ENCODE measurements at regions not wholly inside any gene's neighbourhood (a gene's known extent, or its start where the extent isn't known, plus 50 kb on each side); places are given as distances from the start of the nearest gene placed in this dataset.
A peak's percentile ranks its signal among the peaks of the same experiment; 100 is the strongest.
"Not testable (repeated sequence)": the region's sequence is repeated elsewhere in the genome, so short reads cannot be mapped to it uniquely, and the experiment has no call there.

DNA sequence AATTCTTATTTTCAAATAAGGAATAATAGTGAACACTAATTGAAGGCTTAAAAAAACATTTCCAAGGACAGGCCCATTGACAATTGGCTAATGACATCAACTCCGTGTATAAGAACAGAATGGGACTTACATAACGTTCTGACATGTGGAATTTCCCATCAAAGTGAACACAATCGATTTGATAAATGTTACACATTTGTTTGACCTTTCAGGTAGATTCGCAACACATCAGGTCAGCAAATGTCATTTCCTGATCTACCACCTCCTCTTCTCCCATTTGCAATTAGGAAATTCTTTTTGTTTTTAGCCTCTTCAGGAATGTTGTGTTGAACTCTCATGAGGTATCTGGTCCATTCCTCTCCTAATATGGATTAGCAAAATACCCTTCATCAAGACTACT, 292.9 kb upstream of the SLC14A2 start:
- no peak for DNase-seq

DNA sequence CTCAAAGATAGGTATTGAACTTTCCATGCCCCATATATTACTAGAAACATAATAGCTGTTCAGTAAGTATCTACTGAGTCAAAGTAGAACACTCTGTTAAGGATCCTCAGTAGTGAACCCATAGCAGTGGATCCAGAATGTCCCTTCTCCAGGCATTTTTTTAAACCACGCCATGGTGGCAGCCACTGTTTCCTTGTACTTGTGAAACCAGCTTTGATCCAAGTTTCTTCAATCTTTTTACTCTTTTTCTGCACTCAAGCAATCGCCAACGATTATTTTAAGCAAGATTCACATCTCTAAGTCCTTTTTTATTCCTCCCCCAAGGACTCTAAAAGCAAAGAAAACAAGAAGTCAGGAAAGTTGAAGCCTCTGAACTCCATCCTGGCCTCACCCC, 291.2 kb upstream of the SLC14A2 start:
- DNase-seq: no peak

DNA sequence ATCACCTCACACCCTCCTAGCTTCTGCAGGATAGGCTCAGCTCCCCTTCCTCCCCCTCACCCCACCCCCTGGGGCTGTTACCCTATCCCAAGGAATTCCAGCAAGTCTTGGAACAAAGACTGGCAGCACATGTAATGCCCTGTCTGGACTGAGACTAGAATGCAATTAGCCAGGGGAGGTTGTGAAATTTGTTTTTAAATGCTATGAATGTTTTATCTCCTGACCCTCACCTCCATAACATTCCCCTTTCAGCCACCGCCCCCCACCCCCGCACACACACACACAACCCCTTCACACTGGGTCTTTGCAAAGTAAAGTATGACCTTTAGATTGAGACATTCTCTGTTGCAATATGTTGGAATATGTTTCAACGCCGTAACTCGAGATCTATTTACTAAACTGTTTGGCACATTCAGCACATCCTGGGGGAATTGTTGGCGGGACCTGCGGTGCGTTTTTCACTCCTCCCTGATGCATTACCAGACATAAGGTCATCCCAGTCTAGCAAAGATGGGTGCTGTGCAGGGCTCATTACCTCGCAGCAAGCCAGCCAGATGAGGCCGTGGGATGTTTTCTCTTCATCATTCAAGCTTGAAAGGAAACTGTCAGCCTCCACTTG, 290.7 kb upstream of the SLC14A2 start:
- DNase-seq: peak in 1 of 2 experiments; percentile 28

DNA sequence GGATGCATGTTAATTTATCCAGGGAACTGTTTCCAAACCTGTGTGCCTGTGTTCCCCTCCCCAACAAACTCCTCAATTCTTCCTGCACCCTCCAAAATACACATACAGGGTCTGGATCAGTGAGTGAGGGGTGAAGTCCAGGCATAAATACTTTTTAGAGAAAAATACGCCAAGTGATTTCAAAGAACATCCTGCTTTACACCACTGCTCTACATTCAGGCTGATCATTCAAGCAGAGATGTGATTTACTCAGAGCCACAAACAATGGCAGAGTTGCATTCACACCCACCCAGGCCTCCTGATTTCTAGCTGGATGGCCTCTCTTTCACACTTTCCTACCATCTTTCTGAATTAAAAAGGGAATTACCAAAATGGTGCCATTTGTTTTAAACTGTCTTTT, 289.5 kb upstream of the SLC14A2 start:
- DNase-seq: no peak

DNA sequence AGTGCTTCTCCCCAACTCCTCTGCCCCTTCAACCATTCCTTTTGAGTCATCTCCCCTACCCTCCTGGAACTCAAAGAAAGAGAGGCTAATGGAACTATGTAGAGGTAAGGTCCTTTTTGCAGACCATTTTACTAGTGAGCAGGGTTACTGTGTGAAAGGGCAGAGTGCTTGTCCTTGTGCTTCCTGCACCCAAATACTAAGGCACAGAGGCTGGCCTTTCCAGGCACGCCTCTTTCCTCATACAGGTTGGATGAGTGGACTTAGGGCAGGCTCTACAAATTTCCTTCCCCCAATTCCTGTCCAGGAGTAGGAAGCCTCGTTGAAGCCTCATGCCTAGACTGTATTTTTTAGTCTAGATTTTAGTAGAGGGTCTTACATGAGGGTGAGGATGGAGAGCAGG, 288.8 kb upstream of the SLC14A2 start:
- DNase-seq: no peak

DNA sequence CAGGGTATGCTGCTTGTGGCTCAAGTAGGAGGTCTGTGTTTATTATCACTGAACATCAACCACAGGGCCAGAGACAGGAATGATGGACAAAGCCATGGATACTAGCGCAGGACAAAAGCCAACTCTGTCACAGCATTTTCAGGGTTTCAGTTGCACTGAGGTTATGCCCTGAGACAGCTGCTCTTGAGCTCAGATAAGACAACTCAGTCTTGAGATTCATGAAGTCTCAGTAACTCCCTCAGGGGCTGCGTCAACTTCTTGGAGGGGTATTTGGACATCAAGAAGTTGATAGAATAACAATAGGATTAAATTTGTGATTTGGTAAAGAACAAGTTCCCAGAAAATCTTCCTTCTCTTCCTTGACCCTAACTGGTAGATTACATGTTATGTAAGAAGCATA, 287.0 kb upstream of the SLC14A2 start:
- DNase-seq: no peak

DNA sequence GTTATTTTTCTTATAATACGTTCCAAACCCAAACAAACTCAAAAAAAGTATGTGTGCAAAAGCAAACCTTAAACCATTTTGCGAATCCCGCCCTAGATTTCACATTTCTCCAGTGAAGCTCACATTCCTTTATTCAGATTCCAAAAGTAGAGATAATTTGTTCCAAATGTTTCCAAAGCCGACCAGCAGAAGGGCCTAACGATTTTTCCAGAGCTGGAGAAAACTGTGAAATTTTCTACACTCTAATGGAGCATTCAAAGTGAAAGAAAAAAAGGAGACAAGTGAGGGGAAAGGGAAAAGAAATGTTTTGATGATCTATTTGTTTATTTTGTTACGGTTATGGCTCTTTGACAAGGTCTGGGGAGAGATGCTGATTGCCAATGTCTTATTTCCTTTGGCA, 286.5 kb upstream of the SLC14A2 start:
- DNase-seq: no peak

DNA sequence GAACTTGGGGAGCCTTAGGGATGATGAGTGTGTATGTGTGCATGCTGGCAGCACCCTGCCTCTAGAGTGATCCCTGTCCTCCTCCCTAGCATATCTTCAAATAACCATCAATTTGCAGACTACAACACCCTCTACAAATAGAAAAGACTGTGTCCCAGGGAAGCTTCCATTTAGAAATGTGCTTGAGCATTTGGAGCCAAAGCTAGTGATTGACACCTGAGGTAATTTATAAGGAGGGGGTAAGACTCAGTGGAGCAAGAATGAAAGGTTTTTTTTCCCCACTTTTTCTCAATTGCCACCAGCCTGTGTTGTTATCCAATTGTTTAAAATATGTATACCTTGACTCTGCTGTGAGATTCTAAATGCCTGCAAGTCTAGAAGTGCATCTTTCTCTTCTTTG, 286.0 kb upstream of the SLC14A2 start:
- no peak for DNase-seq

DNA sequence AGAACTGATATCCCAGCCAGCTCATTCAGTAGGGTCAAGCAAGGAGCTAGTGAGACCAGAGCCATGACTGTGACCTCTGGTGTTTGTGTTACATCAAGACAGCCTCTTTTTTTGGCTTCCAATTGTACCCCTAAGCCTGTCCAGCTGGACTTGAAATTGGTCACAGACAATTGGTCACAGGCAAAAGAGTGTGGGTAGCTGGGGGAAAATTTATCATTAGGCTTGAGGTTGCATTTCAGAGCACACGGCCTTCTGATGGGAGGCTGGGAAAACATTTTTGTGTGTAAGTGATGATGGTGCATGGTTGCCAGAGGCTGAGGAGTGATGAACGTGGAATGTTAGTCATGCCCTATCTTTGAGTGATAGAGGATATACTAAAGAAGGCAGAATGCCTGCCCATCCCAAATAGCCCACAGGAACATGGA, 285.1 kb upstream of the SLC14A2 start:
- DNase-seq: no peak

DNA sequence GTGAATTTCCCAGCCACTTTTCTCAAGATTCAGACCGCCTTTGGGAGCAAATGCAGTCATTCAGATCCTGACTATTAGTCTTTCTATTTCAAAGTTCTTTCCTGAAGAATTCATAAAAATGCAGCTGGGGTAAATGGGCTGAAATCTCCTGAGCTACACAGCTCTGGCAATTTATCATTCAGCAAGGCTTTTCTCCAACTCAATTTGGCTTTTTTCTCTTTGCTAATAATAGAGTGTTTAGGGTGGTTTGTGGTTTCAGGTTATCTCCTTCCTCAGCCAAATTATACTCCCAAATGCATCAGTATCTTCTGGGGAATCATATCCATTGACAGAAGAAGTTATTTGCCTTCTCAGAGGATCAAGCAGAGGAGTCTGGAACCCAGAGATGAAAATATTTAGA, 282.4 kb upstream of the SLC14A2 start:
- no peak for DNase-seq

DNA sequence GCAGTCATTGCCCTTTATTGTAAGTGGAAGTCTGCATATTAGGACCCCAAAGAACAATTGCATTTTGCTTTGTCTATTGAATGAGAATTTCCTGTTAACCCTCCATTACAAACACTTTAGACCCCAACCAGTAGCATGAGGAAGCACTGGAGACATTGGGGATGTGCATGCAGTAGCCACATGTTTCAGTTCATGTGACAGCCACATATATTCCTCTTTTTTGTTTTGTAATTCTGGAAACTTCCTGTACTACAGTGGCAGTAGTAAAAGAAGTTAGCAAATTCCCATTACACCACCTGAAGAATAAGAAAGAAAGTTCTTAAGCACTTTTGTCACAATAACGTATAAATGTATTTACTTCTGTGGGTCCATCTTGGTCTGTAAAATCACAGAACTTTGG, 281.1 kb upstream of the SLC14A2 start:
- no peak for DNase-seq

DNA sequence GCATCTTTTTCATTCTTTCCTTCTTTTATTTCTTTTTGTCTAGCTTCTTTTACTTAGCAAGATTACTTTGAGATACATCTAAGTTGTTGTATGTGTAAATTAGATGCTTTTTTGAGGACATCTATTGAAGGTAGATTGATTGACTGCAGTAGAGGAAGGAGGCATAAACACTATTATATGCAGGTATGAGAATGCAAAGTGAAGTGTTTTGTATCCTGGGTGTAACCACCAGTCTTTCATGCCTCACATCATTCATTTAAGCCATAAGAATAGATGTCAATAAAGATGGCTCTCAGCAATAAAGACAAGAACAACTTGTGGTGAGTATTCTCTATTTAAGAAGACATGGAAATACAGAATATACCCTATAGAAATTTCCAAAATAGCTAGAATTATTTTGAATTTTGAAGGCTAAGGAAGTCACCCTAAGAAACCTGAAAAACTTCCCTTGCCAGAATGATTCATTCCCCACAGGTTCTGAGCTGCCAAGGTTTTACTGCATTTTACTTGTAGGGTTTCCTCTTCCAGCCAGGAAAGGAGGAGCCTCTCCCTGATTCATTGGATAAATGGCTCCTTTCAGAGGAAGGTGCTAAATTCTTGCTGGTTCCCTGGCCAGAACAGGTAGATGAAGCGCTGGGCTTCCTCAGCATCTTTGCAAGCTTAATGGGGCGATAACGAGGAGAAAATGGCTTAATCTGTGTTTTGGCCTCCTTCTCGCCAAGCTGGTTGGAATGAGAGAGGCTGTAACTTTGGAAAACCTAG, 279.8 kb upstream of the SLC14A2 start:
- DNase-seq: no peak

DNA sequence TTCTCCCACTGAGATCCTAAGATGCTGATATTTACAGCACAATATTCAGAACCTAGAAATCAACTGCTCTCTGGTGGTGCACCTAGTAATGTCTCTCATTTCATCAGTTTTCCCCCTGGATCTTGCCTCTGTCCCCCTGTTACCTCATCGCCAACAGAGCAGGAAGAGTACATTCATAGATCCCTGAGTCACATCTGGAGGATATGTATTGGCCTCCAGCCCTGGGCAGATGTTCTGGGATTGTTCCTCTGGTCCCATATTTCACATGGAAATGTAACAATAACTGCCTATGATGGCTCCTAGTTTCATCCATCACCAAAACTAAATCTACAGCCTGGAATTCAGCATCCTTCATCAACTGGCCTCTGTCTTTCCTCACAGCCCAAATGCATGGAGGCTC, 278.8 kb upstream of the SLC14A2 start:
- DNase-seq: no peak

DNA sequence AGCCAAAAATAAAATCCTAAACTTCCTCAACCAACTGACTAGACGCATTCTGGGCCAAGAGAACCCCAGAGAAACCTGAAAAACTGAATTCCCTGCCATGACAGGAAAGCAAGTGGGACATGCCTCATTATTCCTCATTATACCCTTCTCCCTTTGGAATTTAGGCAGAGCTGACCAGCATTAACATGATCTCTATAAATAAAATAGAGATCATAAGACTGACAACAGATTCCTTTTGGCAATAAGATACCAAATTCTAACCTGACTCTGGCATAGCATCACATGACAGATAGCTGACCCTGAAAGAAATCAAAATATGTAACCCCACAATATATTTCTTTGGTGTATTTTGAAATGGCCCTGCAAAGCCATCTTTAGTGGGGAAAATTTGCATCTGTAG, 277.8 kb upstream of the SLC14A2 start:
- DNase-seq: no peak

DNA sequence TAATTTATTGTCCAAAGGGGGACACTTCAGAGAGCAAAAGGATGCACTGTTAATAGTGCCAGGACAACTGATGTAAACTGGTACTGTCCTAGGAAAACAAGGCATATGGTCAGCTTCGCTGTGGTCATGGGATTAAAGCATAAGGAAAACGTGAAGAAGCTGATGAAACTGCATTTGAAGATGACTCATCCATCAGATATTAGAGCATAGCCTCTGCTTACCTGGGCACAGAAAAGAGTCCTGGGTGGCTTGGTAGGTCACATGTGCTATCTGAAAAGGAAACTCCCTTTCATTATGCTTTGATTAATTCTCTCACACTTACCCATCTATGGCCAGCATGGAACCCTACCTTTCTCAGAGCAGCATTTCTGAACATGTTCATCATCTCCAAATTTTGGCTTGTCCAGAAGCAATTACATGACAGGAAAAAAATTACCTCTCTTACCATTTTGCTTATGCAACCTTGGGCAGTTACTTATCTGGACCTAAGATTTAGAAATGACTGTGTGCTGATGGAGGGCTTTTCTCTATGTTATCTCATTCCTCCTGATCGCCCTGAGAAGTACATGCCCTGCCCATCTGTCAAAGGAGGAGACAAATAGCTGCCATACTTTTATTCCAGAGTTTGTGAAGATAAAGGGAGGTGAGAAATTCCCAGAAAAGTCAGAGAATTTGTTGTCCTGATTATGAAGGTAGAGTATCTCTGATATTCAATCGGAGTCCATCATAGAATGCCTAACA, 275.3 kb upstream of the SLC14A2 start:
- DNase-seq: no peak

DNA sequence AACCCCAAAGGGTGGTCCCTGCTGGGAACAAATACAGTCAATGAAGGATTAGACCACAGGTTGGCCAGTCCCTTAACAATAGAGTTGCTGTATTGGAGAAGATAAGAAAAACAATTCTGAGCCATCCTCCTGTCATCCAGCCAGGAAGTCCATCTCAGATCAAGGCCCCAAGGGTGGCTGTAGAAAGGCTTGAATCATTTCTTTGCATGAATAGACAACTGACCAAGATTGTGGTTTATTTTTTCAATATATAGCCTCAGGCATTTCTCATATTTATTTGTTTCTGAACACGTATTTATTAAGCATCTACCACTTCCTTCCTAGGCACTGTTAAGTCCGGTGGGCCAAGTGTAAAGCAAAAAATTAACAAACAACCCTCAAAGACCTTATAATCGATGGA, 274.4 kb upstream of the SLC14A2 start:
- no peak for DNase-seq

DNA sequence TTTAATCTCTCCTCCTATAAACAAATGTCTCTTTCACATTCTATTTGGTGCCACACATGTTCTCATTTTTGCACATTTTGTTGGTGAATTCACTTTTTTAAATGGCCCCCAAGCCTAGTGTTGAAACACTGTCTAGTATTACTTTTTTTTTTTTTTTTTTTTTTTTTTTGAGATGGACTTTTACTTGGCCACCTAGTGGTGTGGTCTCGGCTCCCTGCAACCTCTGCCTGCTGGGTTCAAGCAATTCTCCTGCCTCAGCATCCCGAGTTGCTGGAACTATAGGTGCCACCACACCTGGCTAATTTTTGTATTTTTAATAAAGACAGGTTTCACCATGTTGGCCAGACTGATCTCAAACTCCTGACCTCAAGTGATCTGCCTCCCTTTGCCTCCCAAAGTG, 273.8 kb upstream of the SLC14A2 start:
- DNase-seq: no peak

DNA sequence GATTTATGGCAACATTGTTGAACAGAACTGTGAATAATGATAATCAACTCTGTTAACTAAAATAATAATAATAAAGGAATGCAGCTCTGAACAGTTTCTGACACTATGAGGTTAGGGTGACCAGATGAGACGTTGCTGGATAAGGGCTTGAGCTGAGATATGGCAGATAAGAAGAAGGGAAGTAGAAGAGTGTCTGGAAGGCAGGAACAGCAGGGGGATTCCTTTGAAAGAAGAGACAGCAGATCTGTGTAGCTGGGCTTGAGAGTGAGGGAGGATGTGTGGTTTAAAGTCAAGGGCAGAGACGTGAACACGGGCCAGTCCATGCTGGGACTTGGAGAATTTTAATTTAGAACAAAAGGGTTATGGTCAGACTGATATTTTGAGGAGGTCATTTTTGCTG, 273.1 kb upstream of the SLC14A2 start:
- DNase-seq: no peak

DNA sequence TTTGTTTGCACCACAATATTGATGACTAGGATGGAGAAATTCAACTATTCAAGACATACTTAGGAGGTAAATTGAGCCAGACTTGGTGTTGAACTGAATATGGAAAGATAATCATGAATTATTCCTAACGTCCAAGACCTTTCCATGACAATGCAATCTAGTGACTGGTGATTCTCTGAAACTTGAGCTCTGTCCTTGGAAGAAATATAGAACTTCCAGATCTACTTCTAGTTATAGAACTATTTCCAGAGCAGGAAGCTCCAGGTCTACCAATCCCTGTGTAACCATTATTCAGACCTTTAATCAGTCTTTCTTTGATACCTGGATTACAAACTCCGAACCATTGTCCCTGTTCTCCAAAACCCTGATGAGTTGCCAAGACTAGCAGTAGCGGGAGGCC, 272.6 kb upstream of the SLC14A2 start:
- no peak for DNase-seq

DNA sequence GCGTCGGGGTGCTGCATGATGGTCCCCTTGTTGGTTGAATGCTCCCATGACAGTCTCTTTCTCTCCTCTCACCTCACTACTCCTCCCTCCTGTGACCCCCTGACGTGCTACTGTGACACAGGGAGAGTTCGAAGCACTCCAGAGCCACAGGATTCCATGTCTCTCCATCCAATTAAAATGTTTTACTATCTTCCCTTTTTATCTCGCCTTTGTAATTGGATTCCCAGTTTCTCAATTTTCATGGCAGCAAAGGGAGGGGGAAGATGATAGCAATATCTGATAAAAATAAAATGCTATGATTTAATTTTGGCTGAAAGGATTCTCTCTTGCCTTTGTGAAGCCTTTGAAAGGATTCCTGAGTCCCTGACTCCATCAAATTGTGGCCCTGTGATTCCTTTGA, 271.9 kb upstream of the SLC14A2 start:
- DNase-seq: no peak

DNA sequence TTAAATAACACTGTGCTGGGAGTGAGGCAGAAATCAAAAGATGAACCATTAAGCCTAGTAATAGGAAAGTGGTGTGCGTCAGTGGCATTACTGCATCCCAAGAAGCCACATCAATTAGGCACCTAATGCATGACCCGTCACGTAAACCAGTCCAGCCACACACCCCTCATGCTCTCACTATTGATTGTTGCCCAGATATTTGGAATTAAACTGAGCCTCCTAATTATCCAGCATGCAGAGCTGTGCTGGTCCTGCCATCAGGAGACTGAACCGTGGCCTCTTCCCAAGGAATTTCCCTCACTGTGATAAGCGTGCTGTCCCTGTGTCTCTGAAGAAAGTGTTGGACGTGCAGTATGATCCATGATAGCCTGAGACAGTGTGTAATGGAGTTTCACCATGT, 270.6 kb upstream of the SLC14A2 start:
- DNase-seq: not testable (repeated sequence)

DNA sequence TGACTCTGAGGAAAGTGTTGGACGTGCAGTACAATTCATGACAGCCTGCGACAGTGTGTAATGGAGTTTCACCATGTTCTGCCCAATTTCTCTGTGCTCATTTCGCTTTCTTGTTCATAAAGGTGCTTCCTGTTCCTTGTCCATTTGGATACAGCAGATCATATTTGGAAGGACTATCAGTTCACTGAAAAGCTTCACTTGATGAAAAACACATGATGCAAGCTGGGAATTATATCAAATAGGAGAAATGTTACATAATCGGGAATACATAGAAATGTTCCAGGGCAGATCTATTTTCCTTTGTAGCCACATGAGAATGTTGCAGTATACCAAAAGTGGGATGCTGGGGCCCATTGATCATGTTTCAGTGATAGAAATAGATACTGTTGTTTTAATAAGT, 266.3 kb upstream of the SLC14A2 start:
- no peak for DNase-seq

DNA sequence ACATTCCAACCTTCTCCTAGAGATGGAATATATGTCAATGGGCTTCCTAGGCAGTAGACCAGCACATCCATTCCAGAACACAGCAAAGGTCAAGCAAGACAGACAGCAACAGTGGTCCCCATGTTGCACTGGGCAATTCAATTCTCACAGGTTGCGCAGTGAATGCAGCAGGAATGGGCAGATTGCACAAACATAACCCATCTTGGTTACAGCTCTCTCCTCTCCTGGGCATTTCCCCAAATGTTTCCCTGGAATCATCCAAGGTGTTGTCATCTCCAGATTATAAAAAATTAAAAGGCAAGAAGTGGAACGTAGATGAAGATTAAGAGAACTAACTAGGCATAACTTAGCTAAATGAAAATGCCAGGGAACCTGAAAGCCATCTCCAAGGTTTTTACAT, 265.8 kb upstream of the SLC14A2 start:
- no peak for DNase-seq

DNA sequence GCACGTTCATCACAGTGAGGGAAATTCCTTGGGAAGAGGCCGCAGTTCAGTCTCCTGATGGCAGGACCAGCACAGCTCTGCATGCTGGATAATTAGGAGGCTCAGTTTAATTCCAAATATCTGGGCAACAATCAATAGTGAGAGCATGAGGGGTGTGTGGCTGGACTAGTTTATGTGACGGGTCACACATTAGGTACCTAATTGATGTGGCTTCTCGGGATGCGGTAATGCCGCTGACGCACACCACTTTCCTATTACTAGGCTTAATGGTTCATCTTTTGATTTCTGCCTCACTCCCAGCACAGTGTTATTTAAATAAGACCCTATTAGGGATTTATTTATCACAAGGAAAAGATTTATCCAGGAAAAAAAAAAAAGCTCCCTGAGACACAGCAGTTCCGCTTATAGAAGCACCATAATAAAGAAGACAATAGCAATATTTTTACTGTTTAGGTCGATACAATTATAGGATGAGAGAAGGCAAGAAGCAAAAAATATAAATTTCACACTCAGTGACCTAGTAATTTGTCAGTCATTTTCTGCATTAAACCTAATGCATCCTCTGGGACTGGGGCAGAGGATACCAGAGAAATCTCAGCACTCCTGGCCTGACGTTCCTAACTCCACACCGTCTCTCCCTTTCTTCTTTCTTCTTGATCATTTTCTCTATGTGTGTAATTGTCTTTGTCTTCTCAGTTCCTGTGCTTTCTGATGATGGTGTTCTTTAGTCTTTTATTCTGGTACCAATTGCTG, 264.7 kb upstream of the SLC14A2 start:
- DNase-seq: no peak

Data from NCI-H1930 (cell line).